ENCODE measurements at regions not wholly inside any gene's neighbourhood (a gene's known extent, or its start where the extent isn't known, plus 50 kb on each side); places are given as distances from the start of the nearest gene placed in this dataset.

- TF ChIP-seq CTCF (conservative IDR thresholded peaks at IDR 0.05; ENCODE audit: low read depth, low read length) (no peak), SMC3 (IDR thresholded peaks at IDR 0.05; ENCODE audit: low read depth, low read length) (no peak), BHLHE40 (IDR thresholded peaks at IDR 0.05; ENCODE audit: low read depth, low read length) (no peak)
Observed at GRCh38 chr13:105907319-105908019, 628.0 kb downstream of the EFNB2 start.

All from IMR-90 (cell line).